Type B pancreatic cell (in vitro differentiated cells): ENCODE measurements at regions not wholly inside any gene's neighbourhood (a gene's known extent, or its start where the extent isn't known, plus 50 kb on each side); places are given as distances from the start of the nearest gene placed in this dataset.

Source experiments
- DNase-seq: peaks from one replicate; pipeline ENCODE4 v3.0.0; 2021; ENCODE audit warnings: mixed read lengths; ENCODE audit not compliant: unreplicated experiment; ENCODE audit errors: extremely low spot score
- H3K27ac Mint-ChIP-seq: 2 replicates; pipeline ENCODE4 v1.8.0; 2021; ENCODE audit warnings: mild to moderate bottlenecking, mixed read lengths
- H3K27me3 Mint-ChIP-seq: 2 replicates; pipeline ENCODE4 v1.8.0; 2021; ENCODE audit warnings: mixed read lengths
- H3K36me3 Mint-ChIP-seq: 2 replicates; pipeline ENCODE4 v1.8.0; 2021; ENCODE audit warnings: mixed read lengths
- H3K4me1 Mint-ChIP-seq: one replicate; pipeline ENCODE4 v1.8.0; 2021; ENCODE audit warnings: mixed read lengths; ENCODE audit not compliant: unreplicated experiment
- H3K4me3 Mint-ChIP-seq: 2 replicates; pipeline ENCODE4 v1.8.0; 2021; ENCODE audit warnings: mild to moderate bottlenecking, mixed read lengths
- H3K9me3 Mint-ChIP-seq: 2 replicates; pipeline ENCODE4 v1.8.0; 2021; ENCODE audit warnings: mixed read lengths
- CTCF ChIP-seq: fragments of 200-600 bp; sonication (generic); conservative IDR thresholded peaks from 2 replicates; pipeline ENCODE4 v1.5.0; 2021; ENCODE audit warnings: antibody characterized with exemption, mild to moderate bottlenecking

GRCh38 chr15:94749811-94750617 is 518.7 kb downstream of the MCTP2 start:
- no peak overlapping the region for H3K4me3 Mint-ChIP-seq
- no peaks in the 10 kb centered on the region for H3K36me3 Mint-ChIP-seq
- peaks cover 18% of the 10 kb centered on the region for H3K9me3 Mint-ChIP-seq
- DNase-seq = no peak
- no peak overlapping the region for H3K27ac Mint-ChIP-seq
- no peaks in the 10 kb centered on the region for H3K27me3 Mint-ChIP-seq
- no peak for TF ChIP-seq CTCF
- peaks cover 21% of the 10 kb centered on the region for H3K4me1 Mint-ChIP-seq

- no peaks in the 10 kb centered on the region for H3K36me3 Mint-ChIP-seq
These were observed 529.0 kb downstream of the MCTP2 start for GRCh38 chr15:94760348-94760747.

GRCh38 chr15:94761574-94761973 is 530.2 kb downstream of the MCTP2 start:
- Mint-ChIP-seq H3K36me3 (no peaks in the 10 kb centered on the region), H3K27ac (no peak overlapping the region), H3K9me3 (no peaks in the 10 kb centered on the region), H3K27me3 (no peaks in the 10 kb centered on the region), H3K4me1 (no peaks in the 10 kb centered on the region), H3K4me3 (no peak overlapping the region)
- no peak for DNase-seq
- TF ChIP-seq CTCF = no peak

More at GRCh38 chr15:94760348-94760747, 529.0 kb downstream of the MCTP2 start:
- Mint-ChIP-seq H3K27ac (no peak overlapping the region), H3K4me1 (no peaks in the 10 kb centered on the region), H3K4me3 (no peak overlapping the region), H3K9me3 (no peaks in the 10 kb centered on the region), H3K27me3 (no peaks in the 10 kb centered on the region)
- no peak for TF ChIP-seq CTCF
- no peak for DNase-seq

- no peak overlapping the region for H3K27ac Mint-ChIP-seq
- no peaks in the 10 kb centered on the region for H3K4me1 Mint-ChIP-seq
- no peak for TF ChIP-seq CTCF
These were observed 537.7 kb downstream of the MCTP2 start for GRCh38 chr15:94769089-94769488.

GRCh38 chr15:94770199-94770598 is 538.8 kb downstream of the MCTP2 start:
- Mint-ChIP-seq H3K4me1 (no peaks in the 10 kb centered on the region), H3K27ac (no peak overlapping the region), H3K27me3 (peaks cover 7% of the 10 kb centered on the region), H3K9me3 (no peaks in the 10 kb centered on the region), H3K36me3 (no peaks in the 10 kb centered on the region), H3K4me3 (no peak overlapping the region)
- no peak for TF ChIP-seq CTCF
- DNase-seq = no peak

More at GRCh38 chr15:94769089-94769488, 537.7 kb downstream of the MCTP2 start:
- H3K36me3 Mint-ChIP-seq = no peaks in the 10 kb centered on the region
- no peaks in the 10 kb centered on the region for H3K9me3 Mint-ChIP-seq
- DNase-seq = no peak
- H3K27me3 Mint-ChIP-seq = peaks cover 4% of the 10 kb centered on the region
- H3K4me3 Mint-ChIP-seq = no peak overlapping the region
